ENCODE measurements at regions not wholly inside any gene's neighbourhood (a gene's known extent, or its start where the extent isn't known, plus 50 kb on each side); places are given as distances from the start of the nearest gene placed in this dataset.

- TF ChIP-seq POLR2A (IDR thresholded peaks at IDR 0.05) (no peak), POLR2AphosphoS5 (IDR thresholded peaks at IDR 0.05) (no peak)
- TF ChIP-seq, protein P1, sequence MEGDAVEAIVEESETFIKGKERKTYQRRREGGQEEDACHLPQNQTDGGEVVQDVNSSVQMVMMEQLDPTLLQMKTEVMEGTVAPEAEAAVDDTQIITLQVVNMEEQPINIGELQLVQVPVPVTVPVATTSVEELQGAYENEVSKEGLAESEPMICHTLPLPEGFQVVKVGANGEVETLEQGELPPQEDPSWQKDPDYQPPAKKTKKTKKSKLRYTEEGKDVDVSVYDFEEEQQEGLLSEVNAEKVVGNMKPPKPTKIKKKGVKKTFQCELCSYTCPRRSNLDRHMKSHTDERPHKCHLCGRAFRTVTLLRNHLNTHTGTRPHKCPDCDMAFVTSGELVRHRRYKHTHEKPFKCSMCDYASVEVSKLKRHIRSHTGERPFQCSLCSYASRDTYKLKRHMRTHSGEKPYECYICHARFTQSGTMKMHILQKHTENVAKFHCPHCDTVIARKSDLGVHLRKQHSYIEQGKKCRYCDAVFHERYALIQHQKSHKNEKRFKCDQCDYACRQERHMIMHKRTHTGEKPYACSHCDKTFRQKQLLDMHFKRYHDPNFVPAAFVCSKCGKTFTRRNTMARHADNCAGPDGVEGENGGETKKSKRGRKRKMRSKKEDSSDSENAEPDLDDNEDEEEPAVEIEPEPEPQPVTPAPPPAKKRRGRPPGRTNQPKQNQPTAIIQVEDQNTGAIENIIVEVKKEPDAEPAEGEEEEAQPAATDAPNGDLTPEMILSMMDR (IDR thresholded peaks at IDR 0.05): no peak
Measured at GRCh38 chr17:5870231-5870953, 199.8 kb upstream of the WSCD1 start.

Measured in prostate gland (tissue), 2 donors.